GM18526 (cell line): ENCODE measurements at regions not wholly inside any gene's neighbourhood (a gene's known extent, or its start where the extent isn't known, plus 50 kb on each side); places are given as distances from the start of the nearest gene placed in this dataset.

Source experiments
- POLR2A ChIP-seq: IDR thresholded peaks from 3 replicates; pipeline ENCODE4 v1.6.1; 2011; ENCODE audit not compliant: insufficient read length; ENCODE audit errors: extremely low read depth

GRCh38 chr12:90234472-90234871, 525.8 kb upstream of the ATP2B1 start:
- TF ChIP-seq POLR2A: no peak

GRCh38 chr12:90233168-90234100, 524.8 kb upstream of the ATP2B1 start:
- TF ChIP-seq POLR2A: no peak

GRCh38 chr12:90229407-90230170, 521.0 kb upstream of the ATP2B1 start:
- no peak for TF ChIP-seq POLR2A

GRCh38 chr12:90226211-90226610, 517.6 kb upstream of the ATP2B1 start:
- no peak for TF ChIP-seq POLR2A

- no peak for TF ChIP-seq POLR2A
Observed at GRCh38 chr12:90216815-90217214, 508.2 kb upstream of the ATP2B1 start.

GRCh38 chr12:90216020-90216552, 507.4 kb upstream of the ATP2B1 start:
- TF ChIP-seq POLR2A: no peak

GRCh38 chr12:90211017-90211416, 502.4 kb upstream of the ATP2B1 start:
- no peak for TF ChIP-seq POLR2A

- TF ChIP-seq POLR2A: no peak
Observed at GRCh38 chr12:90209029-90209428, 500.4 kb upstream of the ATP2B1 start.

- TF ChIP-seq POLR2A: no peak
Observed at GRCh38 chr12:90207799-90208198, 499.2 kb upstream of the ATP2B1 start.

- no peak for TF ChIP-seq POLR2A
Observed at GRCh38 chr12:90205165-90205564, 496.5 kb upstream of the ATP2B1 start.

- no peak for TF ChIP-seq POLR2A
Observed at GRCh38 chr12:90203556-90203955, 494.9 kb upstream of the ATP2B1 start.

- TF ChIP-seq POLR2A: no peak
Observed at GRCh38 chr12:90199006-90199405, 490.4 kb upstream of the ATP2B1 start.

- no peak for TF ChIP-seq POLR2A
Observed at GRCh38 chr12:90193500-90193899, 484.9 kb upstream of the ATP2B1 start.

GRCh38 chr12:90188857-90189256, 480.2 kb upstream of the ATP2B1 start:
- TF ChIP-seq POLR2A: no peak

GRCh38 chr12:90183201-90183600, 474.6 kb upstream of the ATP2B1 start:
- TF ChIP-seq POLR2A: no peak

- no peak for TF ChIP-seq POLR2A
Observed at GRCh38 chr12:90181216-90181615, 472.6 kb upstream of the ATP2B1 start.
